Keratinocyte (primary cell): ENCODE measurements at regions not wholly inside any gene's neighbourhood (a gene's known extent, or its start where the extent isn't known, plus 50 kb on each side); places are given as distances from the start of the nearest gene placed in this dataset.

Experiments
- CTCF ChIP-seq, 3 experiments: IDR thresholded peaks in 1 of 3; conservative IDR thresholded peaks in 1 of 3; optimal IDR thresholded peaks in 1 of 3; 2 replicates in 2 of 3; 3 replicates in 1 of 3; pipeline versions ENCODE3 to v1.5.1; 2011; ENCODE audit warnings: low read length in 3 of 3, mild to moderate bottlenecking in 3 of 3, moderate library complexity in 2 of 3, control low read depth in 1 of 3, inconsistent platforms in 1 of 3; ENCODE audit not compliant: insufficient read depth in 2 of 3; ENCODE audit errors: extremely low read depth in 1 of 3
- EZH2 ChIP-seq: IDR thresholded peaks from one replicate; pipeline ENCODE4 v1.6.1; 2012; ENCODE audit warnings: inconsistent platforms, mild to moderate bottlenecking, low read length, moderate library complexity

GRCh38 chr4:174116021-174116420 is 167.4 kb downstream of the FBXO8 start:
- TF ChIP-seq CTCF (optimal IDR thresholded peaks at IDR 0.05 in 1 of 3, IDR thresholded peaks at IDR 0.05 in 1 of 3, conservative IDR thresholded peaks at IDR 0.05 in 1 of 3; ENCODE audit: extremely low read depth in 1 of 3, insufficient read depth in 2 of 3, low read length in 3 of 3) (no peak), EZH2 (no peak)
